ENCODE measurements at regions not wholly inside any gene's neighbourhood (a gene's known extent, or its start where the extent isn't known, plus 50 kb on each side); places are given as distances from the start of the nearest gene placed in this dataset.

DNA sequence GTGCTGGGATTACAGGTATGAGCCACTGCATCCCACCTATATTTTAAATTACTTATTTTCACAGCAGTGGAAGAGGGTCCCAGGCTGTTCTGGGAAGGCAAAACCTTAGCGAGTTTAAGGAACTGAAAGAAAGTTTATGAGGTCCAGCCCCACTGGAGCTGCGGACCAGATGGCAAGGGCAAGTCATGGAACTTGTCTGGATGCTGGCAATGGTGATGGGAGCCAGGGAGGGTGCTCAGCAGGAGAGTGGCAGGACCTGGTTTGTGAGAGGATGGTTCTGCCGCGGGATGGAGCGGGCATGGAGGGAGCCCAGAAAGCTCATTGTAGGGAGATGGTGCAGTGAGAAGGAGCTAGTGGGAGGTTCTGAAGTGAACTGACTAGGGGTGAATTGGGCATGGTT is 50.6 kb upstream of the SLC45A1 start:
- no peak for DNase-seq (ENCODE audit: low read depth)

DNA sequence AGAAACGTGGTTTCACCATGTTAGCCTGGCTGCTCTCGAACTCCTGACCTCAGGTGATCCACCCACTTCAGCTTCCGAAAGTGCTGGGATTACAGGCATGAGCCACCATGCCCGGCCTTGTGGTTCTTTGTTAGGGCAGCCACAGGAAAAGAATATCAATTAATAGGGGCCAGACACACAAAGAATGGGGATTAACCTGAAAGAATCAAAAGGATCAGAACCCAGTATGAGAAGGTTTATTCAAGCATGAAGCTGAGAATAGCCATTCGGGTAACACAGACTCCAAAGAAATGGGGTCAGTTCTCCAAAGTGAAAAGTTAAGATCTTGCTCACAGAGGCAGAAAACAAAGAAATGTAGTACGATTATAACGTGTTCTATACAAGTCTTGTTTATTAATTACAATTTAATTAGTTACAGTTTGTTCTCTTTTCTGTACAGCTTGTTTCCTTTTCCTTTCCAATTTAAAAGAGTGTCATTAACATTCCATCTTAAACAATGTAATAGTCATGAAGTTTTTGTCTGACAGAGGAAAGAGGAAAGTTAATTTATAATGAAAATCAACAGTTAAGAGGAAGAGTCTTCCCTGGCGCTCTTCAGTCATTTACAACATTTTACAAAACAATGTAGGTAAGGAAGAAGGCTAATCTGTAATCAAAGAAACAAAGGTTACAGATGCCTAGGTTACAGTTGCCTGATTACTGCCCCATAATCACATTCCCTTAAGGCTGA is 51.3 kb upstream of the SLC45A1 start:
- DNase-seq (ENCODE audit: low read depth) = no peak

DNA sequence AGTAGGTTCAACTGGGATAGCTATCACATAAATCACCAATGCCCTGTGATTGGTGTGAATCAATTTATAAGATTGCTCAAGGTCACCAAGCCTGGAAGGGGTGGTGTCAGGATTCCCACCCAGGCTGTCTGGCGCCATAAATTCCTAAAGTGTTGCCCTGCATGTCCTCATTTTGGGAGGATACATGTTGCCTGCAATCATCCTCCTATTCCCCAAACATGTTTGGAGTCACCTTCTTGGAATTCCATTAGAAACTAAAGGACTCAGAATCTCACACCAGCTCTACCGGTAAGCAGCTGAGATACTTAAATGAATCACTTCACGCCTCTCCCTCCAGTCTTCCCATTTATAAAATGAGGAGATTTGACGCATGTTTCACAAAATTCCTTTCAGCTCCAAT is 54.1 kb upstream of the SLC45A1 start:
- no peak for DNase-seq (ENCODE audit: low read depth)

DNA sequence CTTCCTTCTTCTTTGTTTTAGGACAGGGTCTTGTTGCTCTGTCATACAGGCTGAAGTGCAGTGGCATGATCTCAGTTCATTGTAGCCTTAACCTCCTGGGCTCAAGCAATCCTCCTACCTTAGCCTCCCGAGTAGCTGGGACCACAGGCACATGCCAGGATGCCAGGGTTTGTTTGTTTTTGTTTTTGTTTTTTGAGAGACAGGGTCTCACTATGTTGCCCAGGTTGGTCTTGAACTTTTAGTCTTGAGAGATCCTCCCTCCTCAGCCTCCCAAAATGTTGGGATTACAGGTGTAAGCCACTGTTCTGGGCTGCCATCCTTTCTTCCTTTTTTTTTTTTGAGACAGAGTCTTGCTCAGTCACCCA is 56.5 kb upstream of the SLC45A1 start:
- no peak for DNase-seq (ENCODE audit: low read depth)

DNA sequence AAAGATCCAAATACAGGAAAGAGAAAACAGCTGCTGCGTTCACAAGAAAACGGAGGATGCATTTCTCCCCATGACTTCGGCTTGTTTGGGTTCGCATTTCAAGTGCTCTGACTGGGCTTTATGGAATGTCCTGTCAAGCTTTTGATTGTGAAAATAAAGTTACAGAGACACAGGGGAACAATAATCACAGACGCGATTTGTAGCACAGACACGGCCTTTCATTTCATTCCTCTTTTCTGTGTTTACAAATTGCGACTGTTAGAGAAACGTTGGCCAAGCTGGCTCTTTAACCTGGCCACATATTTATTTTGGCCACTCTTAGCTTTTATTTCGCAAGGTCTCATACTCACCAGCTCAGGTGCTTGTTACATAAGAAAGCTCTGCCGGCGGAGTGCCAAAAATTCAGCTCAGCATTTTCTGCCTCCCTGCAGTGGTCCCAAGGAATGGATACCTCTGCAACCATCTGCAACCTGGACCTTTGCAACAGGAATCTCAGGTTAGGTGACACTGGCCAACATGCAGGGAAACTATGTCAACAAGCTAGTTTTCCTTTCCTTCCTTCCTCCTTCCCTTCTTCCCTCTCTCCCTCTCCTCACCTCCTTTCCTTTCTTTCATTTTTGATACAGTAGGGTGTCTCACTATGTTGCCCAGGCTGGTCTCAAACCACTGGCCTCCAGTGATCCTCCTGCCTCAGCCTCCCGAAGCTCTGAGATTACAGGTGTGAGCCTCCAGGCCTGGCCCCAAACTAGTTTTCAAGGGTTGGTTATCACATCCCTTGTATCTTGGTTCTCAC is 58.2 kb upstream of the SLC45A1 start:
- no peak for DNase-seq (ENCODE audit: low read depth)

DNA sequence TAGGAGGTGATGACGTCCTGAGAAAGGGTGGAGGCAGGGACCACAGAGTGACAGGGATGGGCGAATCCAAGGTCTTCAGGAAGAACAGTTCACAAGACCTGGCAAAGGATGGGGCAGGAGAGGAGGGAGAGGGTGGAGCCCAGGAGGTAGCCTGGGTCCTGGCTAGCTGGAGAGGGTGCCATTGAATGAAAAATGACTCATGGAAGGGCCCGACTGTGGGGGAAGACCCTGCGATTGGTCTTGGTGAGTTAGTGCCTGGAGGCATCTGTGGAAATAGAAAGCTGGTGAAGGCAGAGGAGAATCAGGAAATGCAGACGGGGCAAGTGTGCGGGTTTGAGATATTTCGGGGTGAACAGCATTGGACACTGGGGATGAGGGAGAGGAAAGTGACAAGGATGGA is 60.3 kb upstream of the SLC45A1 start:
- no peak for DNase-seq (ENCODE audit: low read depth)

DNA sequence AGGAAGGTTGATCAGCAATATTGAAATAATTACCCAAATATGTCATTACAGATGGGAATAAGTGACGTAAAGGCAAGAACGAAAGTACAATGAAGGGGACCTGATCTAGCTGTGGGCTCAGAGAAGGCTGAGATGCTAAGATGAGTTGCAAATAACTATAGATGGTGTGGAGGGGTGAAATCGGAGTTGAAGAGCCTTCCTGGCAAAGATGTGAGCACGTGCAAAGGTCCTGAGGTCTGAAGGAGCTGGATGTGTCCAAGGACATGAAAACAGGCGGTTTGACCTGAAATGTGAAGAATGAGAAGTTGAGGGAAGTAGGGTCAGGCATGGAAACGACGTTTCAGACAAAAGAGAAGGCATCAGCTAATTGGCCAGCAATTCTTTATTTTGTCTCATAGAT is 61.6 kb upstream of the SLC45A1 start:
- no peak for DNase-seq (ENCODE audit: low read depth)

DNA sequence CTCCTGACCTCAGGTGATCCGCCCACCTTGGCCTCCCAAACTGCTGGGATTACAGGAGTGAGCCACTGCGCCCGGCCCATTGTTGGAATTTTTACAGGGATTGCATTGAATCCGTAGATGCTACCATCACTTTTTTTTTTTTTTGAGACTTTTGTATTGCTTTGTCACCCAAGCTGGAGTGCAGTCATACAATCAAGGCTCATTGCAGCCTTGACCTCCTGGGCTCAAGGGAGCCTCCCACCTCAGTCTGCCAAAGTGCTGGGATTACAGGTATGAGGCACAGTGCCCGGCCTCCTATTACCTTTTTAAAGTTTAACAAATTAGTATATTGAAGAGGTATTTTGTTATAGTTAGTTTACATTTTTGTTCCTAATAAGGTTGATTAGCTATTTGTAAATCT is 62.2 kb upstream of the SLC45A1 start:
- DNase-seq (ENCODE audit: low read depth) = no peak

DNA sequence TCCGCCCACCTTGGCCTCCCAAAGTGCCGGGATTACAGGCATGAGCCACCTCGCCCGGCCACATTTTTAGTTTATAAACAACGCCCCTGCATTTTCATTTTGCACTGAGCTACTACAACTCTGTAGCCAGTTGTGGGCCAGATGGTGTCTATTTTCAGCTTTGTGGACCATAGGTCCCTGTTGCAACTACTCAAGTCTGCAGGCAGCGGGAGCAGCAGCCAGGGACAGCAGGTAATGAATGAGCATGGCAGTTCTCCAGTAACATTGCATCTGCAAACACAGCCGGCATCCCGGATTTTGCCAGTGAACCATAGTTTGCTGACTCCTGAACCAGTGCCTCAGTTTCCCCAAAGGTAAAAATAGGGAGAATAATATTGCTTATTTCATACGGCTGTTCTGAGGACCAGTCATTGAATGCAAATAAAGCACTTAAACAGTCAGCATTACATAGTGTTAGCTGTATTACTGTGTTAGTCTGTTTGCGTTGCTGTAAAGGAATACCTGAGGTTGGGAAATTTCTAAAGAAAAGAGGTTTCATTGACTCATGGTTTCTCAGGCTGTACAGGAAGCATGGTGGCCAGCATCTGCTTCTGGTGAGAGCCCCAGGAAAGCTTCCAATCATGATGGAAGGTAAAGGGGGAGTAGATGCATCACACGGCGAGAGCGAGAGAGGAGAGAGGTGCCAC is 65.5 kb upstream of the SLC45A1 start:
- DNase-seq (ENCODE audit: low read depth) = no peak

DNA sequence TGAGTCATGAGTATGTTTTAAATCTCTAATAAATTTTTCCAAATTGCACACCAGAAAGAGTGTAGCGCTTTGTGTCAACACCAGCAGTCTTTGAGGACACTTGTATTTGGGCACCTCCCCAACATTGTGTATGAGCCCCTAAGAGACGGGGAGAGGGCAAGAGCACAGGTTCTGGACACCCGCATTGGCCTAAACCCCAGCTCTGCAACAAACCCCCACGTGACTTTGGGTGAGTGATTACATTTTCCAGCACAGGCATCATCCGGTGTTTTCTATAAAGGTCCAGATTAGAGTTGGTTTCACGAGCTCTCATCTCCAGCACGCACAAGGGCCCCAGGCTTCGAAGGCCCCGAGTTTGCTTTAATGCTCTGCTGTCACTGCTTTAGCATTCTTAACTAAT is 66.3 kb upstream of the SLC45A1 start:
- DNase-seq (ENCODE audit: low read depth) = no peak

DNA sequence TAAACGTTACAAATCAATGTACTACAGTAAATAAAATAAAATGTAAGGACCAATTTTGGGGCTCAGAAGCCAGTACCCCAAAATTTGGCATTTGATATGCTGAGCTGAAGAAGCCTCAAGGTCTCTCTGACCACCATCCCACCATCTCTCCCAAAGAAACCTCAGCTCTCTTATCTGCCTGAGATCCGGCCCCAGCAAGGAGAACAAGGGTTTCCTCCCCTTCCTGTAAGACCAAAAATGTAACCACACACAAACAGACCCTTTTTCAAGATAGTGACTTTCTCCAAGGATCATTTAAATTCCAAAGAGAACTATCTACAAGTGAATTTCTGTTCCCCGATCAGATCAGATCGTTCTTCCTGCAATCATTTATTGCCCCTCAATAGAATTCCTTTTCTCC is 68.1 kb upstream of the SLC45A1 start:
- DNase-seq (ENCODE audit: low read depth) = no peak

DNA sequence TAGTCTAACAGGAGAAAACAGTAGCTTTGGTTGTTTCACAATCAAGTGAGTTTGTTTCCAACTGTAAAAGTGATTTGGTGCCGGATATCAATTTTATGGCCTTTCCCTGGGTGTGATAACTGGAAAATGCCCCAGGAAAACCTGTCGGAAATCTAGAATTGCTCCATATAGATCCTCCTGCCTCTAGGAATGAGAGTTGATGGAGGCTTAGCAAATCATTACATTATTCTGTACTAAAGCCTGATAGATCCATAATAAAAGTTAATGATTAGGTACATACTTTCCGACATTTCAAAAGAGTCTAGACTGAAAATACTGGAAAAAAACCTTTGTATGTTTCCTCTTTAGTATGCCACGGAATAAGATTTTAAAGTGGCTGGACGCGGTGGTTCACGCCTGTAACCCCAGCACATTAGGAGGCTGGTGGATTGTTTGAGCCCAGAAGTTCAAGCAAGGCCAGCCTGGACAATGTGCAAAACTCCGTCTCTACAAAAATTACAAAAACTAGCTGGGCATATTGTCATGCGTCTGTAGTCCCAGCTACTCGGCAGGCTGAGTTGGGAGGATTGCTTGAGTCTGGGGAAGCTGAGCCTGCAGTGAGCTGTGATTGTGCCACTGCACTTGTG is 70.0 kb upstream of the SLC45A1 start:
- DNase-seq (ENCODE audit: low read depth) = no peak

DNA sequence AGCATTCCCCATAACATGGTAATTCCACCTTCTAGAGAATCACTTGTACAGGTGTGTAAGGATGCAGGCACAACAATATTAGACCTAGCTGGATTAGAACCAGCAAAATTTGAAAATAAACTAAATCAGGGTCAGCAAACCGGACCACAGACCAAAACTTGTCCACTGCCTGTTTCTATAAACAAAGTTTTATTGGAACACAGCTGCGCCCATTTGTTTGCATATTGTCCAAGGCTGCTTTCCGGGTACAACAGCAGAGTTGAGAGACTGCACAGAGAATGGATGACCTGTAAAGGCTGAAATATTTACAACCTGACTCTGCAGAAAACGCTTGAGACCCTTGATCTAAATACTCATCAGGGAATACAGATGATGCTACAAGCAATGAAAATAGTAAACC is 73.6 kb upstream of the SLC45A1 start:
- no peak for DNase-seq (ENCODE audit: low read depth)

DNA sequence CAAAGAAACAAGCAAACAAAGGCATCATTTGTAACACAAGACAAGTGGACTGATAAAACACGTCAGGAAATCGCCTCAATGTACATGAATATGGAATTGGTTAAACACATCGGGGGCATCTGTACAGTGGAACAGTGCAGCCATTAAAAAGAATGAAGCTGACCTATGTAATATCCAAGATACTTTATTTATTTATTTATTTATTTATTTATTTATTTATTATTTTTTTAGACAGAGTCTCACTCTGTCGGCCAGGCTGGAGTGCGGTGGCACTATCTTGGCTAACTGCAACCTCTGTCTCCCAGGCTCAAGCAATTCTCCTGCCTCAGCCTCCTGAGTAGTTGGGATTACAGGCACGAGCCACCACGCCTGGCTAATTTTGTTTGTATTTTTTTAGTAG is 75.4 kb upstream of the SLC45A1 start:
- no peak for DNase-seq (ENCODE audit: low read depth)

DNA sequence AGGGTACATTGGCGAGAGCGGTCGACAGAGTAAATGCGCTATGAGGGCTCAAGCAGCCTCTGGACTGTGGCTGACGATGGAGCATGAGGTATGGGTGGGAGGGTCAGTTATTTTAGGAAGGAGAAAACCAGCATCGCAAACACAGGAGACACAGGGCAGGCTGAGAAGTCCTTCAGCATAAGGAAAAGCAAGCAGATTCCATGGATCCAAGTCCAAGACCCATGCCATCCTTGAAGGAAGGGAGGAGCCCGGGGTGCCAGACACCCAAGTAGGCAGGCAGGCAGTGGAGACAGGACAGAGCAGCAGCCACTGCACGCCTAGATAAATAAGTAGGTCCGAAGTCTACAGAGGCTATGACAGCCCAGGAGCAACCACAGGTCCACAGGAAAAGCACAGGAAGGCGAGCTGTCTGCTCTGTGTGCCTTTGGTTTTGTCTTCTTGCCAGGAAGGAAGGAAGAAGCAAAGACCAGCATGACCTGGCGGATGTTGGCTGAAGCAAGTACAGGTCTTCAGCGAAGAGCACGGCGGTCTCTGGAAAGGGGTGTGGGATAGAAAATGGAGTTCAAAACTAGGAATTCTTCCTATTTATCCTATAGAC is 76.4 kb upstream of the SLC45A1 start:
- DNase-seq (ENCODE audit: low read depth) = no peak

DNA sequence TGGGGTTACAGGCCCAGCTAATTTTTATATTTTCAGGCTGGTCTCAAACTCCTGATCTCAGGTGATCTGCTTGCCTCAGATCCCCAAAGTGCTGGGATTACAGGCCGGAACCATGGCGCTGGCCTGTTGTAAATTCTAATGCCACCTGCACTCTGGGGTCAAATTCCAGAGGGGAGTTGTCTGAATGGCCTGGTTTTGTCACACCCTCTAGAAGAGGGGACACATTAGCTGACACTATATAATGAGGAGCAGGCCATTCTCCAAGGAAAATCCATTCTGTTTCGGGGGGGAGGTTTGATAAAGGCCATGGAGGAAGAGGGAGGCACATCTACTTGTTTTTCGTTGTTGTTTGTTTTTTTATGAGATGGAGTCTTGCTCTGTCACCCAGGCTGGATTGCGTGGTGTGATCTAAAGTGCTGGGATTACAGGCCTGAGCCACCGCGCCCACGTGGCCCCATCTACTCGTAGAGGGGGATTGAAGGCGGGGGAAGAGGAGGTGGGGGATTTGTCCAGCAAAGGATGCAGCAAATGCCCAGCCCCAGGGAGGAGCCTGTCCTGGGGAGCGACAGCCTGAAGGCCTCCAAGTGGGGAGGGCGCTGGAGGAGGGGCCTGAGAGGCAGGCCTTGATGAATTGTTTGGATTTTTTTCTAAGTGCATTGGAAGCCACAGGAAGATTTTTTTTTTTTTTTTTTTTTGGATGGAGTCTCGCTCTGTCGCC is 78.4 kb upstream of the SLC45A1 start:
- no peak for DNase-seq (ENCODE audit: low read depth)

DNA sequence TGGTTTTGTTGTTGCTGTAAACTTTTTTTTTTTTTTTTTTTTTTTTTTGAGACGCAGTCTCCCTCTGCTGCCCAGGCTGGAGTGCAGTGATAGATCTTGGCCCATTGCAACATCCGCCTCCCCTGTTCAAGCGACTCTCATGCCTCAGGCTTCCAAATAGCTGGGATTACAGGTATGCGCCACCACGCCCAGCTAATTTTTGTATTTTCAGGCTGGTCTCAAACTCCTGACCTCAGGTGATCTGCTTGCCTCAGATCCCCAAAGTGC is 78.9 kb upstream of the SLC45A1 start:
- DNase-seq (ENCODE audit: low read depth) = no peak

DNA sequence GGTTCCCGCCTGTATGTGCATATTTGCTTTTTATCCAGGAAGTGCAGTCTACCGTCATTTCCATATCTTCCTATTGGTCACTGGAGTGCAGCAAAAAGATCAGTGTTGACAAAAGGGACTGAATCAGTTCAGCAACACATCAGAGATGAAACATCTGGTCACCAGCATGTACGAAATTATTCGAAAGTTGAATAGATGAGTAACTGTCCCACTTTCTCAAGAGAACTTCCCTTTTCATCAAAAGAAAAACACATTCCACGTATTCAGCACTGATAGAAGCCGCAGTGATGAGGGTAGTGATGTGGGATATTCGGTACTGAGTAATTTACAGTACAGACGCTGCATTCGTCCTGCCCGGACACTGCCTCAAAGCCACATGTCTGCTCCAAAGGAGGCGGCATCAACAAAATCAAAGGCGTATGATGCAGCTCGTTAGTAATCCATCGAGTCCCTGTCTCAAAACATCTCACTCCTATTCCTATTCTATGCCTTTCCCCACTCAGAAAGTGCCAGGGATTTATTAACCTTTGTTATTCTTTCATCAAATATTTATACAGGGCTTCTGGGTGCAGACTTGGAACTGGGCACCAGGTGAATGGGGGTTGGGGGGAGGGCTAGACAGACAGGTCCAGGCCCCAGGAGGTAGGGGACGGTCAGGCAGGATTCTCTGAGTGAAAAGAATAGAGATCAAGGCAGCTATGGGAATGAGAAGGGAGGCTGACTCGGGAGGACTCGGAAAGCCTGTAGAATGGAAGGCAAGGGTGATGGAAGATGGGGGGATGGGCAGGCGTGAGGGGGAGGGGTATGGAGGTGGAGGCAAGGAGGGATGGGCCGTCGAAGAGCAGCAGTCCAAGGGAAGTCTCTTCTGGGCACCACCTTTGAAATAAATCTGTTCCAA is 79.5 kb upstream of the SLC45A1 start:
- peak; percentile 75 for DNase-seq (ENCODE audit: low read depth)

DNA sequence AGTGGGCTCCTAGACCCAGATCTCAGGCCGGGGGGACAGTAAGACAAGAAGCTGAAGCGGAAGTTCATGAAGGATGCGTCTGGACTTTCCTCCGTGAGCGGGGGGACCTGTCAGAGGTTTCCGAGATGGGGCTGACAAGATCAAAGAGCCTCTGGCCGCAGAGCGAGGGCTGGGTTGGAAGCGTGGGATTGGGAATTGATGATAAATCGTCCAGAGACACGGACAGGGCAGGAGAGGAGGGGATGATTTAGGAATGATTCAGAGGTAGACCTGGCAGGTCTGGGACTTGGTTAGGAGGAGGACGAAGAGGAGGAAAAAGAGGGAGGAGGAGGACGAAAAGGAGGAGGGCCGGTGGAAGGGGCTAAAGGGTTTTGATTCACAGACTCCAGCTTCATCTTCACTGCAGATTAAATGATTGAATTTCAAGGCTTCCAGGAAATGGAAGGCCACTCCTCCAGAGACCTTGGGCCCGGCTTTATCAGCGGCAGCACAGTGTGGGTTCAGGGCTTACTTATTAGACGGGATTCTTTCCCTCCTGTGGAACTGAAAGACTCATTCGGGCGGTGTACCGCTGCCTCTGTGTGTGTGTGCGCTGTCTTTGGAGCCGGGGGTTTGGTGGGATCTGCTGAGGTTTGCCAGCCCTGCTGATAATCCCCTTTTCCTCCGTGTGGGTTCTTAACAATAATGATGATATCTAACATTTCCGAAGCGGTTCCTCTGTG is 85.7 kb upstream of the SLC45A1 start:
- no peak for DNase-seq (ENCODE audit: low read depth)

DNA sequence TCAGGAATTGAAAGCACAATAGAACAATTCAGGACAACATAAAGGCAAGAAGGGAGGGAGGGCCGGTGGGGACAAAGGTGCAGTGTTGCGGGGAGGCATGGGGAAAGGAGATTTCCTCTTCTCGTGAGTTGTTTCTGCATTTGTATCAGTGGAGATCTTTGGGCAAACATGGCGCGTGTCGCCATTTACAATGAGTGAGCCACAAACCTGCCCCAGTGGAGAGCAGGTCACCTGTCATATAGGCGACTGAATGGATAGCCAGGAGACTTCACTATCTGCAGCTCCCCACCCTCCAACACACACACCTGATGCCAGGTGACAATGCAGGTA is 87.7 kb upstream of the SLC45A1 start:
- no peak for DNase-seq (ENCODE audit: low read depth)
